Retinal pigment epithelial cell (primary cell): ENCODE measurements at regions not wholly inside any gene's neighbourhood (a gene's known extent, or its start where the extent isn't known, plus 50 kb on each side); places are given as distances from the start of the nearest gene placed in this dataset.

Source experiments
- DNase-seq: peaks from one replicate; pipeline ENCODE4 v3.0.0-alpha.2; 2010; ENCODE audit warnings: low read depth
- H3K4me3 ChIP-seq: 2 replicates; pipeline ENCODE4 v1.5.1; 2011; ENCODE audit warnings: mild to moderate bottlenecking, low read length, control low read depth, moderate library complexity
- CTCF ChIP-seq: conservative IDR thresholded peaks from 2 replicates; pipeline ENCODE4 v1.5.1; 2011; ENCODE audit warnings: low read depth, low read length, control low read depth, inconsistent platforms

GRCh38 chr4:98802770-98803198 is 126.1 kb downstream of the EIF4E start:
- TF ChIP-seq CTCF: no peak
- no peak for DNase-seq

DNA sequence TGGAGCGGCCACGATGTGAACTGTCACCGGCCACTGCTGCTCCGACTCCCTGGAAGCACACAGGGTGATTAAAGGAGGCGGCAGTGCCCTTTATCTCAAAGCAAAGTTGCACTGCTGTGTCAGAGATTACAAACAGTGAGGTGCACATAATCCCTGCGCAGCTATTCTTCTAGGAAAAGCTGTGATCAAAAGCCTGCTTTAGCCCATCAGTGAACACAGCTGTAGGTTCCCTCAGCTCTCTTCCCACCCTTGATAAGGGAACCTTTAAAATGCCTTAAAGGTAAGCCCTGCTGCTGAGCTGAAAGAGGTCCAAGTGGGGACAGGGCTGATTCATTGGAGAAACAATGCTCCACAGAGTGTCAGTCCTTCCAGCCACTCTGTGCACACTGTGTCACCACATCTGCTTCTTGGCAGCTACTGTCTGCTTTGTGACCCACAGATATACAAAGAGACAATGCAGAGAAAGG is 127.6 kb downstream of the EIF4E start:
- H3K4me3 ChIP-seq: no peak overlapping the region
- no peak for DNase-seq
- TF ChIP-seq CTCF: no peak

More at GRCh38 chr4:98802770-98803198, 126.1 kb downstream of the EIF4E start:
- no peak overlapping the region for H3K4me3 ChIP-seq

DNA sequence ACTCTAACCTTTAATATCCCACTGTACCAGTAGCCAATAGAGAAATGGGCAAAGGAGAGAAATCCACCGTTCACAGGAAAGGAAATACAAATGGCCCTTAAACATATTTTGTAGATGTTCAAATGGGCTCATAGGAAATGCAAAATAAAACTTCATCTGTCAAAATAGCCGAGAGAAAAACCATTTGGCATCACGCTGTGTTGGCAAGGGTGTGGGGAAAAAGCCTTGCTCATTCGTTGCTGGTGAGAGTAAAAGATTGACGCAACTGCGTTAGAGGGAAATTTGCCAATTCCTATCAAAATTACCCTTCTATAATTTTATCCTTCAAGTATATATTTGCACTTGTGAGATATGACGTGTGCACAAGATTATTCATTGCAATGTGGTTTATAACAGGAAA is 131.9 kb downstream of the EIF4E start:
- TF ChIP-seq CTCF: no peak

DNA sequence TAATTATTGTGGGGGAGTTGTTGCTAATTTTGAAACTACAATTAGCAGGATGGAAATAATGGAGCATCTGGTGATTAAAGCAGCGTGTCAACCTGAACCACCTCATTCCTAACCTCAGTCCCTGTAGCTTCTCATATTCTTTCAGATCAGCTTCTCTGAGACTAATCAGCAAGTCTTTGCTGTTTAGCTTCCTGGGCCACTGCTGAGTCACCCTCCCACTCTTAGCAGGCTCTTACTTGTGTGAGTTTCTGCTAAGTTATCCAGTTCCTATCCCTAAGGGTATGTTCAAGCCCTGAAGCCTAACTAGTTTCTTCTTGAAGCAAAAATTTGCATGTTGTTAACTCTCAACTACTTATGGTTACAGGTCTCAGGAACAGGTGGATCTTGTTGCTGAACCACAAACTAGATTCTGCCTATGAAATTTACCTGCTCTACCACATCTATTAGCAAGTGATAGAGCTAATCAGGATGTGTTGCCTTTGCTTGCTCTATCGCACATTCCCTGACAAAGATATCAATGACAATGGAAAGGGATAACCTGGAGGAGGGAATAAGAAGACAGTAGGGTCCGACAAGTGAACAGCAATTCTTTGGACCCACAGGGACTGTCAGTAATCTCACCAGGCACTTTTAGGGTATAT is 134.2 kb downstream of the EIF4E start:
- H3K4me3 ChIP-seq: no peak overlapping the region
- peak; percentile 24 for DNase-seq
- TF ChIP-seq CTCF: no peak

More for the DNA sequence above, 131.9 kb downstream of the EIF4E start:
- no peak overlapping the region for H3K4me3 ChIP-seq
- DNase-seq: no peak

DNA sequence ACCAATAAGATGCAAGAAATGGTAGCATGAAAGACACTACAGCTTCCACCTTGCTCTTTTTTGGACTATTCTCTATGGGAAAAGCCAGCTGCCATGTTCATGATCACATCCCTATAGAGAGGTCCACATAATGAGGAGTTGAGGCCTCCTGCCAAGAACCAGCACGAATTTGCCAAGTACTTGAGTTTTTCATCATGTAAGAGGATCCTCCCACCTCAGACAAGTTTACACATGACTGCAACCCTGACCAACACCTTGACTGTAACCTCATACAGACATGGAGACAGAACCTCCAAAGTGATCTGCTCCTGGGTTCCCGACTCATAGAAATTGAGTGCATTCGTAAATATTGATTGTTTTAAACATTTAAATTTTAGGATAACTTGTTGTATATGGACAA is 135.2 kb upstream of the TSPAN5 start:
- no peak for TF ChIP-seq CTCF
- no peak overlapping the region for H3K4me3 ChIP-seq
- no peak for DNase-seq

DNA sequence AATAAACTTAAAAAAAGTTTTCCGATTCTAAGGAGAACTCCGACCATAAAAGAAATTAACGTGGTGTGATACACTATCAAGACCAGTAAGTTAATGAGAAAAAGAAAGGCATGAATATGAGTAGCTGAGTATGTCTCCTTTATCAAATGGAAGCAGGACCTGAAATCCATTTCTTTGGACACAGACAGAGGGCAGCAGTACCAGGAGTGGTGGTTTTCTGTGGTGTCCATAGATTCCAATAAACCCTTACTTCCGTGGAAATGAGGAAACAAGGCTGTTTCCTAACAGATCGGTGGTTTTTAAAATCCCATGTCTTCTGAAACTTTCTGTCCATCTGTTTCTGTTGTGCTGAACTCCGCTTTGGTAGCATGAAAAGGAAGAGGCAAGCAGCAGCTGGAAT is 128.5 kb upstream of the TSPAN5 start:
- peak; percentile 31 for TF ChIP-seq CTCF
- H3K4me3 ChIP-seq: no peak overlapping the region
- DNase-seq: no peak
